SK-N-SH (cell line): ENCODE measurements at regions not wholly inside any gene's neighbourhood (a gene's known extent, or its start where the extent isn't known, plus 50 kb on each side); places are given as distances from the start of the nearest gene placed in this dataset.

ENCODE experiments used
- CTCF ChIA-PET: fragments of 300-600, 350-600 bp; formaldehyde crosslinking; extraction: SDS; loops from one replicate; lab custom pipeline; 2021; lab: Yijun Ruan, JAX
- POLR2A ChIA-PET: fragments of 350-600 bp; sonication (Branson Sonifier 250); formaldehyde crosslinking; extraction: SDS; loops from one replicate; lab custom pipeline; 2020; ENCODE audit warnings: antibody characterized with exemption, inconsistent platforms; lab: Yijun Ruan, JAX
- DNase-seq: peaks from one replicate; pipeline ENCODE4 v3.0.0; 2012
- H2AFZ ChIP-seq: fragments of 200-600 bp; sonication (generic); 2 replicates; pipeline ENCODE4 v1.8.1; 2016; ENCODE audit warnings: antibody characterized with exemption, mild to moderate bottlenecking, low read depth
- H3F3A ChIP-seq: fragments of 200-600 bp; sonication (generic); replicated peaks from 2 replicates; pipeline ENCODE3; 2016; ENCODE audit warnings: antibody characterized with exemption, mild to moderate bottlenecking; ENCODE audit not compliant: insufficient read depth
- H3K27ac ChIP-seq, 2 experiments: fragments of 200-500 bp in 1 of 2; fragments of 200-600 bp in 1 of 2; sonication (Bioruptor generic) in 1 of 2; sonication (generic), shearing (Covaris generic) in 1 of 2; 2 replicates each; pipeline versions ENCODE4 v1.5.1 to v1.6.1; 2014 to 2016; ENCODE audit warnings: low read depth in 2 of 2, inconsistent platforms in 1 of 2, low read length in 1 of 2, mild to moderate bottlenecking in 1 of 2, mixed read lengths in 1 of 2
- H3K27me3 ChIP-seq: fragments of 200-600 bp; sonication (generic), shearing (Covaris generic); 2 replicates; pipeline ENCODE4 v1.6.1; 2016; ENCODE audit warnings: mixed run types; ENCODE audit not compliant: insufficient read depth
- H3K36me3 ChIP-seq, 2 experiments: fragments of 200-500 bp in 1 of 2; fragments of 200-600 bp in 1 of 2; sonication (Bioruptor generic) in 1 of 2; sonication (generic) in 1 of 2; replicated peaks in 1 of 2; 2 replicates each; pipeline versions ENCODE3 to v1.5.1; 2014 to 2016; ENCODE audit warnings: low read length in 1 of 2, mild to moderate bottlenecking in 1 of 2; ENCODE audit not compliant: insufficient read depth in 2 of 2, control insufficient read depth in 1 of 2
- H3K4me1 ChIP-seq, 2 experiments: fragments of 200-500 bp in 1 of 2; fragments of 200-600 bp in 1 of 2; sonication (Bioruptor generic) in 1 of 2; sonication (generic), shearing (Covaris generic) in 1 of 2; 2 replicates each; pipeline versions ENCODE4 v1.5.1 to v1.6.1; 2014 to 2016; ENCODE audit warnings: low read depth in 1 of 2, low read length in 1 of 2, mixed run types in 1 of 2; ENCODE audit not compliant: insufficient read depth in 2 of 2, control insufficient read depth in 1 of 2
- H3K4me2 ChIP-seq: fragments of 200-600 bp; sonication (generic), shearing (Covaris generic); 2 replicates; pipeline ENCODE4 v1.6.1; 2017; ENCODE audit warnings: mixed run types
- H3K4me3 ChIP-seq, 2 experiments: fragments of 200-500 bp in 1 of 2; fragments of 200-600 bp in 1 of 2; sonication (Bioruptor generic) in 1 of 2; sonication (generic), shearing (Covaris generic) in 1 of 2; 2 replicates each; pipeline versions ENCODE4 v1.5.1 to v1.8.1; 2014 to 2016; ENCODE audit warnings: low read depth in 2 of 2, inconsistent platforms in 1 of 2, low read length in 1 of 2, mild to moderate bottlenecking in 1 of 2, mixed read lengths in 1 of 2, moderate library complexity in 1 of 2
- H3K79me2 ChIP-seq: fragments of 200-600 bp; sonication (generic); 2 replicates; pipeline ENCODE4 v1.8.1; 2017; ENCODE audit warnings: mild to moderate bottlenecking; ENCODE audit not compliant: insufficient read depth
- H3K9ac ChIP-seq: fragments of 200-600 bp; sonication (generic); 2 replicates; pipeline ENCODE4 v1.6.1; 2017; ENCODE audit warnings: mixed run types
- H3K9me2 ChIP-seq: fragments of 200-600 bp; sonication (generic); 2 replicates; pipeline ENCODE4 v1.6.1; 2017; ENCODE audit warnings: mixed run types
- H3K9me3 ChIP-seq: fragments of 200-600 bp; sonication (generic); 2 replicates; pipeline ENCODE4 v1.6.1; 2017; ENCODE audit warnings: mixed run types, mild to moderate bottlenecking, moderate library complexity
- H4K20me1 ChIP-seq: fragments of 200-600 bp; sonication (generic); 2 replicates; pipeline ENCODE4 v1.6.1; 2017; ENCODE audit warnings: mild to moderate bottlenecking, mixed run types; ENCODE audit not compliant: insufficient read depth
- EZH2phosphoT487 ChIP-seq: fragments of 200-600 bp; sonication (generic); IDR thresholded peaks from 2 replicates; pipeline ENCODE4 v1.6.1; 2017; ENCODE audit warnings: low read depth, mixed run types, mild to moderate bottlenecking, antibody characterized with exemption, moderate library complexity, borderline replicate concordance
- FOSL2 ChIP-seq: IDR thresholded peaks from 2 replicates; pipeline ENCODE4 v1.4.0; 2012; ENCODE audit warnings: low read depth, mild to moderate bottlenecking, moderate library complexity, borderline replicate concordance
- FOXM1 ChIP-seq: IDR thresholded peaks from 2 replicates; pipeline ENCODE4 v1.4.0; 2012; ENCODE audit warnings: low read depth, mild to moderate bottlenecking
- GABPA ChIP-seq: IDR thresholded peaks from 2 replicates; pipeline ENCODE4 v1.4.0; 2012; ENCODE audit warnings: low read depth, mild to moderate bottlenecking
- RCOR1 ChIP-seq: fragments of 150-350 bp; IDR thresholded peaks from 2 replicates; pipeline ENCODE4 v1.6.1; 2017; ENCODE audit warnings: antibody characterized with exemption, low read length
- SIN3A ChIP-seq: IDR thresholded peaks from 2 replicates; pipeline ENCODE4 v1.6.1; 2012; ENCODE audit warnings: low read depth, mild to moderate bottlenecking, low read length, moderate library complexity, borderline replicate concordance
- WGBS: methylation state at CpG from one replicate; pipeline ENCODE4 v1.1.6; 2017; ENCODE audit warnings: low lambda C conversion rate; 5-methylcytosine and 5-hydroxymethylcytosine counted together
- TF ChIP-seq, protein P1 (sequence below): fragments of 150-350 bp; IDR thresholded peaks from 2 replicates; pipeline ENCODE4 v1.6.1; 2017; ENCODE audit warnings: antibody characterized with exemption, low read length, low read depth, borderline replicate concordance
- TF ChIP-seq, protein P2 (sequence below): fragments of 150-350 bp; IDR thresholded peaks from 2 replicates; pipeline ENCODE4 v1.6.1; 2016; ENCODE audit warnings: mild to moderate bottlenecking, low read depth, low read length
- TF ChIP-seq, protein P3 (sequence below): IDR thresholded peaks from 2 replicates; pipeline ENCODE4 v1.4.0; 2012; ENCODE audit warnings: low read depth
- TF ChIP-seq, protein P4 (sequence below): fragments of 200-600 bp; sonication (generic); IDR thresholded peaks from 2 replicates; pipeline ENCODE4 v1.6.1; 2017; ENCODE audit warnings: antibody characterized with exemption, mild to moderate bottlenecking, moderate library complexity
- TF ChIP-seq, protein P5 (sequence below): IDR thresholded peaks from 2 replicates; pipeline ENCODE4 v1.4.0; 2012; ENCODE audit warnings: low read depth, borderline replicate concordance
- TF ChIP-seq, protein P6 (sequence below): IDR thresholded peaks from 2 replicates; pipeline ENCODE4 v1.4.0; 2012; ENCODE audit warnings: low read depth, borderline replicate concordance

DNA sequence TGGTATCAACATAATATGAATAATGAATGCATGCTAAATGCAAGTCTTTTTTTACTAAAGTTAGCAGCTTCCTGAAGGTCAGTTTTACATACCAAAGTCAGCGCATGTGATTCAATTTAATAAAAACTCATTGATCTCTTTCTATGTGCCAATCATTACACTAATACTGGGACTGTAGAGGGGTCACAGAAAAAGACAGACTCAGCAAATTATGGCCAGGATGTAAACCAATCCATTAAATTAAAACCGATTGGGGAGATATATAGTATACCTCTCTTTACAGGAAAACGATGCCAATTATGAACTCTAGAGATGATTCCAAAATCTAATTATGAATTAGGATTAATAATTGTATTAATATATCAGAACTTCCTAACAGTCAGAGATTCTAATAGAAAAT is 624.4 kb upstream of the PCDH20 start:
- CTCF ChIA-PET: interaction anchor here (1.0 kb wide), 1 partner anchor 80 kb away, joined by 3 read pairs; no protein-coding TSS in a partner anchor
- no peaks in the 10 kb centered on the region for H4K20me1 ChIP-seq
- no peaks in the 10 kb centered on the region for H3K4me1 ChIP-seq
- H3K27ac ChIP-seq: no peak overlapping the region
- H2AFZ ChIP-seq: no peak overlapping the region
- WGBS: 52% methylated on average over 3 of the region's 3 CpGs
- H3K4me3 ChIP-seq: no peak overlapping the region
- no peak for DNase-seq
- TF ChIP-seq RCOR1 (no peak), FOXM1 (no peak)
- TF ChIP-seq, all 33 proteins: peak for 0
- H3K79me2 ChIP-seq: no peaks in the 10 kb centered on the region
- no peaks in the 10 kb centered on the region for H3K9me3 ChIP-seq
- H3K9me2 ChIP-seq: no peaks in the 10 kb centered on the region
- H3K9ac ChIP-seq: no peak overlapping the region
- no peaks in the 10 kb centered on the region for H3K36me3 ChIP-seq
- POLR2A ChIA-PET: no interaction called here
- no peaks in the 10 kb centered on the region for H3K27me3 ChIP-seq
- H3F3A ChIP-seq: no peaks in the 10 kb centered on the region
- no peak overlapping the region for H3K4me2 ChIP-seq

DNA sequence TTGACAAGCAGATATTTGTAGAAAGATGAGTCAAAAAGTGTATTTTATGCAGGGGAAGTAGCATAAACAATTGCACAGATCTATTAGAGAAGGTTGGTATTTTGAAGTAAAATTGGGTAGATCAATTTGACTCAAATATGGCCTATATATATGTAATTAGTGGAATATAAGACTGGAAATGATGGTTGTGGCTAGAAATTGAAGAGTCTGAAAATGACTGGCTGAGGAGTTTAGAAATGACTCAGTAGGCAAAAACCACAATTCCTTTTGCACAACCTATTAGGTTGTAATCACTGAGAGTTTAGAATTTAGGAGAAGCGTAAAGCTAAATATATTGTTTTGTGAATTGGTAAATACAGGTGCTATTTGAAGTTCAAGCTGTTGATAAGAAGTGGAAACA is 622.6 kb upstream of the PCDH20 start:
- H3K27me3 ChIP-seq: no peaks in the 10 kb centered on the region
- CTCF ChIA-PET: no interaction called here
- 42% methylated on average over 1 of the region's 1 CpG for WGBS

DNA sequence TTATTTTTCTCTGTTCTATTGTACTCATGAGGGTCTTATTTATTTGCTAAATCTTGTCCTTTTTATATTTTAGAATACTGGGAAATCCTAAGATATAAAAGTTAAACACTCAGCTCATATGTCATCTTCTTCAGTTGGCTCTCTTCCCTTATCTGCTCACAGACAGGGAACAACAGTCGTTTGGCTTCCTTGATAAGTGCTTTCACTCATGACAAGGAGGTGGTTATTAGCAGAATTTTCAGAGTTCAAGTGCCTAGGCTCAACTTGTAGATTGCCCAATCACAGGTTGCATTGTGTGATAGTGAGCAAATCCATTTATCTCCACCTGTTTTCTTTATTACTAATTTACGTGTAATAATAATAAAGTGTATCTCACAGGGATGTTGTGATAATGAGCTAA is 620.3 kb upstream of the PCDH20 start:
- H3F3A ChIP-seq: no peaks in the 10 kb centered on the region
- DNase-seq: no peak
- ChIA-PET POLR2A (no interaction called here), CTCF (no interaction called here)
- no peak overlapping the region for H3K4me3 ChIP-seq
- no peaks in the 10 kb centered on the region for H3K79me2 ChIP-seq
- H3K9me3 ChIP-seq: no peaks in the 10 kb centered on the region
- no peak overlapping the region for H3K9ac ChIP-seq
- no peaks in the 10 kb centered on the region for H3K36me3 ChIP-seq
- no peak overlapping the region for H3K4me2 ChIP-seq
- H3K27me3 ChIP-seq: no peaks in the 10 kb centered on the region
- no peaks in the 10 kb centered on the region for H3K4me1 ChIP-seq
- TF ChIP-seq, protein P1, sequence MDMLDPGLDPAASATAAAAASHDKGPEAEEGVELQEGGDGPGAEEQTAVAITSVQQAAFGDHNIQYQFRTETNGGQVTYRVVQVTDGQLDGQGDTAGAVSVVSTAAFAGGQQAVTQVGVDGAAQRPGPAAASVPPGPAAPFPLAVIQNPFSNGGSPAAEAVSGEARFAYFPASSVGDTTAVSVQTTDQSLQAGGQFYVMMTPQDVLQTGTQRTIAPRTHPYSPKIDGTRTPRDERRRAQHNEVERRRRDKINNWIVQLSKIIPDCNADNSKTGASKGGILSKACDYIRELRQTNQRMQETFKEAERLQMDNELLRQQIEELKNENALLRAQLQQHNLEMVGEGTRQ: no peak
- no peak for TF ChIP-seq GABPA
- TF ChIP-seq, protein P2, sequence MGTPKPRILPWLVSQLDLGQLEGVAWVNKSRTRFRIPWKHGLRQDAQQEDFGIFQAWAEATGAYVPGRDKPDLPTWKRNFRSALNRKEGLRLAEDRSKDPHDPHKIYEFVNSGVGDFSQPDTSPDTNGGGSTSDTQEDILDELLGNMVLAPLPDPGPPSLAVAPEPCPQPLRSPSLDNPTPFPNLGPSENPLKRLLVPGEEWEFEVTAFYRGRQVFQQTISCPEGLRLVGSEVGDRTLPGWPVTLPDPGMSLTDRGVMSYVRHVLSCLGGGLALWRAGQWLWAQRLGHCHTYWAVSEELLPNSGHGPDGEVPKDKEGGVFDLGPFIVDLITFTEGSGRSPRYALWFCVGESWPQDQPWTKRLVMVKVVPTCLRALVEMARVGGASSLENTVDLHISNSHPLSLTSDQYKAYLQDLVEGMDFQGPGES: no peak
- TF ChIP-seq, protein P3, sequence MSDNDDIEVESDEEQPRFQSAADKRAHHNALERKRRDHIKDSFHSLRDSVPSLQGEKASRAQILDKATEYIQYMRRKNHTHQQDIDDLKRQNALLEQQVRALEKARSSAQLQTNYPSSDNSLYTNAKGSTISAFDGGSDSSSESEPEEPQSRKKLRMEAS: no peak
- TF ChIP-seq, protein P4, sequence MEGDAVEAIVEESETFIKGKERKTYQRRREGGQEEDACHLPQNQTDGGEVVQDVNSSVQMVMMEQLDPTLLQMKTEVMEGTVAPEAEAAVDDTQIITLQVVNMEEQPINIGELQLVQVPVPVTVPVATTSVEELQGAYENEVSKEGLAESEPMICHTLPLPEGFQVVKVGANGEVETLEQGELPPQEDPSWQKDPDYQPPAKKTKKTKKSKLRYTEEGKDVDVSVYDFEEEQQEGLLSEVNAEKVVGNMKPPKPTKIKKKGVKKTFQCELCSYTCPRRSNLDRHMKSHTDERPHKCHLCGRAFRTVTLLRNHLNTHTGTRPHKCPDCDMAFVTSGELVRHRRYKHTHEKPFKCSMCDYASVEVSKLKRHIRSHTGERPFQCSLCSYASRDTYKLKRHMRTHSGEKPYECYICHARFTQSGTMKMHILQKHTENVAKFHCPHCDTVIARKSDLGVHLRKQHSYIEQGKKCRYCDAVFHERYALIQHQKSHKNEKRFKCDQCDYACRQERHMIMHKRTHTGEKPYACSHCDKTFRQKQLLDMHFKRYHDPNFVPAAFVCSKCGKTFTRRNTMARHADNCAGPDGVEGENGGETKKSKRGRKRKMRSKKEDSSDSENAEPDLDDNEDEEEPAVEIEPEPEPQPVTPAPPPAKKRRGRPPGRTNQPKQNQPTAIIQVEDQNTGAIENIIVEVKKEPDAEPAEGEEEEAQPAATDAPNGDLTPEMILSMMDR: no peak
- TF ChIP-seq FOSL2: no peak
- TF ChIP-seq, protein P5, sequence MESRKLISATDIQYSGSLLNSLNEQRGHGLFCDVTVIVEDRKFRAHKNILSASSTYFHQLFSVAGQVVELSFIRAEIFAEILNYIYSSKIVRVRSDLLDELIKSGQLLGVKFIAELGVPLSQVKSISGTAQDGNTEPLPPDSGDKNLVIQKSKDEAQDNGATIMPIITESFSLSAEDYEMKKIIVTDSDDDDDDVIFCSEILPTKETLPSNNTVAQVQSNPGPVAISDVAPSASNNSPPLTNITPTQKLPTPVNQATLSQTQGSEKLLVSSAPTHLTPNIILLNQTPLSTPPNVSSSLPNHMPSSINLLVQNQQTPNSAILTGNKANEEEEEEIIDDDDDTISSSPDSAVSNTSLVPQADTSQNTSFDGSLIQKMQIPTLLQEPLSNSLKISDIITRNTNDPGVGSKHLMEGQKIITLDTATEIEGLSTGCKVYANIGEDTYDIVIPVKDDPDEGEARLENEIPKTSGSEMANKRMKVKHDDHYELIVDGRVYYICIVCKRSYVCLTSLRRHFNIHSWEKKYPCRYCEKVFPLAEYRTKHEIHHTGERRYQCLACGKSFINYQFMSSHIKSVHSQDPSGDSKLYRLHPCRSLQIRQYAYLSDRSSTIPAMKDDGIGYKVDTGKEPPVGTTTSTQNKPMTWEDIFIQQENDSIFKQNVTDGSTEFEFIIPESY: no peak
- TF ChIP-seq, protein P6, sequence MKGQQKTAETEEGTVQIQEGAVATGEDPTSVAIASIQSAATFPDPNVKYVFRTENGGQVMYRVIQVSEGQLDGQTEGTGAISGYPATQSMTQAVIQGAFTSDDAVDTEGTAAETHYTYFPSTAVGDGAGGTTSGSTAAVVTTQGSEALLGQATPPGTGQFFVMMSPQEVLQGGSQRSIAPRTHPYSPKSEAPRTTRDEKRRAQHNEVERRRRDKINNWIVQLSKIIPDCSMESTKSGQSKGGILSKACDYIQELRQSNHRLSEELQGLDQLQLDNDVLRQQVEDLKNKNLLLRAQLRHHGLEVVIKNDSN: no peak
- TF ChIP-seq SIN3A: no peak
- H2AFZ ChIP-seq: no peak overlapping the region
- no peaks in the 10 kb centered on the region for H4K20me1 ChIP-seq
- 42% methylated on average over 2 of the region's 2 CpGs for WGBS
- H3K27ac ChIP-seq: no peak overlapping the region
- no peaks in the 10 kb centered on the region for H3K9me2 ChIP-seq

More for the DNA sequence above, 622.6 kb upstream of the PCDH20 start:
- Histone ChIP-seq H3K9ac (no peak overlapping the region), H3K27ac (no peak overlapping the region), H3K4me2 (no peak overlapping the region), H4K20me1 (no peaks in the 10 kb centered on the region), H3K9me2 (no peaks in the 10 kb centered on the region), H2AFZ (no peak overlapping the region), H3K79me2 (no peaks in the 10 kb centered on the region), H3K4me1 (no peaks in the 10 kb centered on the region), H3K36me3 (no peaks in the 10 kb centered on the region), H3K4me3 (no peak overlapping the region), H3F3A (no peaks in the 10 kb centered on the region), H3K9me3 (no peaks in the 10 kb centered on the region)
- DNase-seq: no peak
- POLR2A ChIA-PET: no interaction called here
- TF ChIP-seq, protein P1: no peak
- TF ChIP-seq EZH2phosphoT487: no peak
- no peak for TF ChIP-seq FOXM1
